SU-DHL-6 (cell line): ENCODE measurements at regions not wholly inside any gene's neighbourhood (a gene's known extent, or its start where the extent isn't known, plus 50 kb on each side); places are given as distances from the start of the nearest gene placed in this dataset.

ENCODE experiments used
- H2AFZ ChIP-seq: fragments of 200-600 bp; sonication (generic); 2 replicates; pipeline ENCODE4 v1.6.1; 2014; ENCODE audit warnings: low read depth, mild to moderate bottlenecking, moderate library complexity, mixed read lengths, antibody characterized with exemption, low read length; ENCODE audit not compliant: severe bottlenecking
- H3F3A ChIP-seq: fragments of 200-600 bp; shearing (Covaris generic); 2 replicates; pipeline ENCODE4 v1.6.0; 2016; ENCODE audit warnings: antibody characterized with exemption, mild to moderate bottlenecking; ENCODE audit not compliant: insufficient read depth
- H3K27ac ChIP-seq: fragments of 200-600 bp; sonication (generic); 2 replicates; pipeline ENCODE4 v1.5.1; 2016; ENCODE audit warnings: low read depth, mild to moderate bottlenecking, low read length, moderate library complexity, mixed read lengths
- H3K27me3 ChIP-seq: fragments of 200-600 bp; sonication (generic), shearing (Covaris generic); 2 replicates; pipeline ENCODE4 v1.6.0; 2014; ENCODE audit warnings: mild to moderate bottlenecking, low read length
- H3K36me3 ChIP-seq: fragments of 200-600 bp; sonication (generic); 2 replicates; pipeline ENCODE4 v1.6.1; 2014; ENCODE audit warnings: mild to moderate bottlenecking, low read length, mixed read lengths
- H3K4me2 ChIP-seq: fragments of 300-600, 200-600 bp; shearing (Covaris generic), sonication (generic); 2 replicates; pipeline ENCODE4 v1.6.0; 2014; ENCODE audit warnings: low read length, low read depth, mild to moderate bottlenecking; ENCODE audit not compliant: poor library complexity, severe bottlenecking
- H3K4me3 ChIP-seq: fragments of 200-600 bp; sonication (generic); 2 replicates; pipeline ENCODE4 v1.5.1; 2014; ENCODE audit warnings: antibody characterized with exemption, low read length, mild to moderate bottlenecking, mixed read lengths; ENCODE audit not compliant: insufficient read depth, poor library complexity, severe bottlenecking
- H3K79me2 ChIP-seq: fragments of 200-600 bp; sonication (generic); 2 replicates; pipeline ENCODE4 v1.6.1; 2014; ENCODE audit warnings: mild to moderate bottlenecking, low read length, moderate library complexity; ENCODE audit not compliant: insufficient read depth
- H3K9ac ChIP-seq: fragments of 200-600 bp; sonication (generic); 2 replicates; pipeline ENCODE4 v1.7.0; 2014; ENCODE audit warnings: mild to moderate bottlenecking, low read length
- H3K9me2 ChIP-seq: fragments of 200-600 bp; sonication (generic); replicated peaks from 2 replicates; pipeline ENCODE4 v1.6.1; 2014; ENCODE audit warnings: low read length; ENCODE audit not compliant: insufficient read depth
- H3K9me3 ChIP-seq: fragments of 200-600 bp; sonication (generic); 2 replicates; pipeline ENCODE4 v1.6.1; 2014; ENCODE audit warnings: low read length, mixed read lengths; ENCODE audit not compliant: insufficient read depth
- H4K20me1 ChIP-seq: fragments of 200-600 bp; sonication (generic); 2 replicates; pipeline ENCODE4 v1.6.1; 2014; ENCODE audit warnings: low read depth, mild to moderate bottlenecking, antibody characterized with exemption, low read length, moderate library complexity, mixed read lengths
- EZH2phosphoT487 ChIP-seq: fragments of 200-600 bp; sonication (generic), shearing (Covaris generic); conservative IDR thresholded peaks from 2 replicates; pipeline ENCODE4 v1.6.1; 2018; ENCODE audit warnings: mild to moderate bottlenecking, antibody characterized with exemption, low read length, moderate library complexity, mixed read lengths
- TF ChIP-seq, protein P1 (sequence below): fragments of 200-600 bp; sonication (generic); IDR thresholded peaks from one replicate; pipeline ENCODE4 v1.5.1; 2017; ENCODE audit warnings: antibody characterized with exemption, mild to moderate bottlenecking, low read length, moderate library complexity; ENCODE audit not compliant: insufficient read depth, poor library complexity, severe bottlenecking

DNA sequence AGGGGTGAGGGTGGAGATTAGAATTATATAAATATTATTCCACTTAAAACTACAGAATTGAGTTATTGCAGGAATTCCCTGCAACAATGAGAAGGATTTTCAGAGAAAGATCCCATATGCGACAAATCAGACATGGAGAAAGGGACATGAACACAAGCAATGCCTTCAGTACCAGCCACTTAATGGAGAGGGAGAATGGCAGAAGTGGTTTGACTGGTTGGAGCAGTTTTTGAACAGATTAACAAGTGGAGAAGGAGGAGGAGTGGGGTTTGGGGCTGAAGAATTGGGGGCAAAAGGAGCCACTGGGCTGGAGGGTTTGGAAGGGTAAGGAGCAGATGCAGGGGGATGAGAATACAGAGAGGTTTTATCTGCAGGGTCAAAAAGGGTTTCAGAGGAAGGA is 620.9 kb upstream of the PTPRD start:
- no peaks in the 10 kb centered on the region for H4K20me1 ChIP-seq
- H3F3A ChIP-seq, result no peaks in the 10 kb centered on the region
- TF ChIP-seq, protein P1, sequence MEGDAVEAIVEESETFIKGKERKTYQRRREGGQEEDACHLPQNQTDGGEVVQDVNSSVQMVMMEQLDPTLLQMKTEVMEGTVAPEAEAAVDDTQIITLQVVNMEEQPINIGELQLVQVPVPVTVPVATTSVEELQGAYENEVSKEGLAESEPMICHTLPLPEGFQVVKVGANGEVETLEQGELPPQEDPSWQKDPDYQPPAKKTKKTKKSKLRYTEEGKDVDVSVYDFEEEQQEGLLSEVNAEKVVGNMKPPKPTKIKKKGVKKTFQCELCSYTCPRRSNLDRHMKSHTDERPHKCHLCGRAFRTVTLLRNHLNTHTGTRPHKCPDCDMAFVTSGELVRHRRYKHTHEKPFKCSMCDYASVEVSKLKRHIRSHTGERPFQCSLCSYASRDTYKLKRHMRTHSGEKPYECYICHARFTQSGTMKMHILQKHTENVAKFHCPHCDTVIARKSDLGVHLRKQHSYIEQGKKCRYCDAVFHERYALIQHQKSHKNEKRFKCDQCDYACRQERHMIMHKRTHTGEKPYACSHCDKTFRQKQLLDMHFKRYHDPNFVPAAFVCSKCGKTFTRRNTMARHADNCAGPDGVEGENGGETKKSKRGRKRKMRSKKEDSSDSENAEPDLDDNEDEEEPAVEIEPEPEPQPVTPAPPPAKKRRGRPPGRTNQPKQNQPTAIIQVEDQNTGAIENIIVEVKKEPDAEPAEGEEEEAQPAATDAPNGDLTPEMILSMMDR, result no peak
- no peak for TF ChIP-seq EZH2phosphoT487
- no peak overlapping the region for H3K4me3 ChIP-seq
- H3K9me3 ChIP-seq, result no peaks in the 10 kb centered on the region
- no peak overlapping the region for H3K27ac ChIP-seq
- H3K4me2 ChIP-seq, result no peak overlapping the region
- H3K9ac ChIP-seq, result no peak overlapping the region
- no peaks in the 10 kb centered on the region for H3K9me2 ChIP-seq
- H3K36me3 ChIP-seq, result no peaks in the 10 kb centered on the region
- H3K79me2 ChIP-seq, result no peaks in the 10 kb centered on the region
- H2AFZ ChIP-seq, result no peak overlapping the region
- no peaks in the 10 kb centered on the region for H3K27me3 ChIP-seq

DNA sequence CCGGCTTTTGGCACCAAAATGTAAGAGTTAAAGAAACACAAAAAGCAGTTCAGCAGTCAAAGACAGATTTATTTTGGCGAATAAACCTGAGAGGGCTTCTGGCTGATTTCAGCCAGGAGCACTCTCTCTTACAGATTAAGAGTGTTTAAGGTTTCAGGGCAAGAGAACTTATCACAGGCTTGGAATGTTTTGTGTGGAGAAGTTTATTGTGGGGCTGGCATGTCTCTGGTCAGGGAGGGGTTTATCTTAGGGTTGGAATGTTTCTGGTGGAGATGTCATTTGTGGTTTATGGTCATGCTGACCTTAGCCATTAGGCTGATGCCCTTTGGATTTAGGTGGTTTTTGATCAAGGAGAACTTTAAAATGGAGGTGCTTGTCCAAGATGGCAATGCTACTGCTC is 622.3 kb upstream of the PTPRD start:
- Histone ChIP-seq H3K9ac (no peak overlapping the region), H3K9me2 (no peaks in the 10 kb centered on the region), H3K36me3 (no peaks in the 10 kb centered on the region), H2AFZ (no peak overlapping the region), H3K27me3 (no peaks in the 10 kb centered on the region), H3K79me2 (no peaks in the 10 kb centered on the region), H3K27ac (no peak overlapping the region), H3F3A (no peaks in the 10 kb centered on the region), H4K20me1 (no peaks in the 10 kb centered on the region), H3K9me3 (no peaks in the 10 kb centered on the region), H3K4me2 (no peak overlapping the region), H3K4me3 (no peak overlapping the region)
- no peak for TF ChIP-seq EZH2phosphoT487
- TF ChIP-seq, protein P1, result no peak

DNA sequence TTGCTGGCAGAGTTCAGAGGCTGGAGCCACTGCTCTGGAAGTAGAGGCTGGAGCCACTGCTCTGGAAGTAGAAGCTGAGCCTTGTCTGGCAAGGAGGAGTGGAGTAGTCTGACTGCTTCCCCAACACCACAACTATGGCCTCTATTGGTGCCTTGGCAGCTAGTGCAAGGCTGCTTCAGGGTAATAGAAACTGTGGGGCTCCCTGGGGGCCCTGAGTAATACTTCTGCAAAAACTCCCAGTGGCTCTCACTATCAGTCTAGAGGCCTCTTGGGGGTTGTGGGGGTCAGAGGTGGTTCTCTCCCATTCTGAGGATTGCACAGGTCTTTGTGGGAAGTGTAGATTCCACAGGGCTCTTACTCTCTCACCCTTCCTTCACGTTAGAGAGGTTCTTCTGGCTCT is 629.0 kb upstream of the PTPRD start:
- H3K27ac ChIP-seq, result no peak overlapping the region
- no peaks in the 10 kb centered on the region for H3K27me3 ChIP-seq
- H3K9ac ChIP-seq, result no peak overlapping the region
- H3F3A ChIP-seq, result no peaks in the 10 kb centered on the region
- H3K79me2 ChIP-seq, result no peaks in the 10 kb centered on the region
- H2AFZ ChIP-seq, result no peak overlapping the region
- no peaks in the 10 kb centered on the region for H4K20me1 ChIP-seq
- TF ChIP-seq, protein P1, result no peak
- TF ChIP-seq EZH2phosphoT487, result no peak
- H3K4me2 ChIP-seq, result no peak overlapping the region
- 0 out of 2 replicates have a peak, but pooled peaks cover 12% of the 10 kb centered on the region for H3K9me3 ChIP-seq
- H3K9me2 ChIP-seq, result no peaks in the 10 kb centered on the region
- H3K36me3 ChIP-seq, result no peaks in the 10 kb centered on the region
- no peak overlapping the region for H3K4me3 ChIP-seq

DNA sequence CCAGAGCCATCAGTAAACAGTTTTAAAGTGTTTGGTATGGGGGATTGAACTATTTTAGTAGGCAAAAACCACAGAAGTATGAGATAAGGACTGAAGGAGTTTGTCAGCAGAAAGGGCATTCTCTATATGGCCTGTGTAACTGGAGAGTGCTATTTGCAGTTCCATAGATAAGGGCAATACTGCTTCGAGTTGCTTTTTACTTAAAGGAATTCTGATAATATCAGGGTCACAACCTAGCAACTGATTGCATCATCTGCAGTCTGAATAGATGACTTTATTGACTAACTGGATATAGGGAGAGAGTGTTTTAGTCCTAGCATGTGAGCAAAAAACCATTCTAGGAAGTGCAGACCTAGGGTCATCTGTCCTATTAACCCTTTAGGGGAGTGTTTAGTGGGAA is 645.2 kb upstream of the PTPRD start:
- TF ChIP-seq, protein P1, result no peak
- TF ChIP-seq EZH2phosphoT487, result no peak
- Histone ChIP-seq H3K27ac (no peak overlapping the region), H3K79me2 (no peaks in the 10 kb centered on the region), H2AFZ (no peak overlapping the region), H3F3A (no peaks in the 10 kb centered on the region), H4K20me1 (no peaks in the 10 kb centered on the region), H3K4me2 (no peak overlapping the region), H3K27me3 (no peaks in the 10 kb centered on the region), H3K9me3 (no peaks in the 10 kb centered on the region), H3K36me3 (no peaks in the 10 kb centered on the region), H3K4me3 (no peak overlapping the region), H3K9ac (no peak overlapping the region), H3K9me2 (no peaks in the 10 kb centered on the region)
